ENCODE measurements at regions not wholly inside any gene's neighbourhood (a gene's known extent, or its start where the extent isn't known, plus 50 kb on each side); places are given as distances from the start of the nearest gene placed in this dataset.

- TF ChIP-seq ATF3 (IDR thresholded peaks at IDR 0.05) (no peak), CTCF (IDR thresholded peaks at IDR 0.05; ENCODE audit: low read depth, low read length, missing input control) (no peak), MAX (IDR thresholded peaks at IDR 0.05) (no peak), RAD21 (IDR thresholded peaks at IDR 0.05) (no peak), NR2F2 (IDR thresholded peaks at IDR 0.05) (no peak), GABPA (IDR thresholded peaks at IDR 0.05 in 1 of 2, conservative IDR thresholded peaks at IDR 0.05 in 1 of 2) (no peak), REST (IDR thresholded peaks at IDR 0.05) (no peak), FOXA1 (IDR thresholded peaks at IDR 0.05) (no peak), SP1 (IDR thresholded peaks at IDR 0.05) (no peak), YY1 (IDR thresholded peaks at IDR 0.05) (no peak), ZBTB33 (IDR thresholded peaks at IDR 0.05) (no peak), TAF1 (conservative IDR thresholded peaks at IDR 0.05) (no peak), EGR1 (IDR thresholded peaks at IDR 0.05; ENCODE audit: low read depth in 2 of 2) (no peak), JUND (IDR thresholded peaks at IDR 0.05) (no peak)
Observed at GRCh38 chr1:189192741-189193520, 1284.7 kb downstream of the BRINP3 start.

Data from liver (tissue), 3 donors.